CD4-positive, alpha-beta T cell (primary cell): ENCODE measurements at regions not wholly inside any gene's neighbourhood (a gene's known extent, or its start where the extent isn't known, plus 50 kb on each side); places are given as distances from the start of the nearest gene placed in this dataset.

ENCODE experiments used
- ATAC-seq: fragments of 200-7000 bp; cut with Tn5 transposase; one replicate; pipeline ENCODE4 v1.10.0; 2022; ENCODE audit warnings: mild to moderate bottlenecking; ENCODE audit not compliant: poor library complexity
- CTCF ChIA-PET: fragments of 350-600 bp; sonication (Branson Sonifier 250); formaldehyde crosslinking; loops from one replicate; lab custom pipeline; 2021; ENCODE audit warnings: antibody characterized with exemption, inconsistent platforms; lab: Charles Lee
- POLR2A ChIA-PET: fragments of 350-600 bp; sonication (Branson Sonifier 250); formaldehyde crosslinking; loops from one replicate; lab custom pipeline; 2021; ENCODE audit warnings: antibody characterized with exemption, inconsistent platforms; lab: Charles Lee
- DNase-seq, 14 experiments: peaks; one replicate each; pipeline ENCODE4 v3.0.0-alpha.2; 2013 to 2020; ENCODE audit warnings: mixed read lengths in 2 of 14
- H3K27ac ChIP-seq, 2 donors: one replicate each; pipeline versions ENCODE4 v1.5.1 to v1.7.0; 2013; ENCODE audit warnings: low read length in 2 of 2, low read depth in 1 of 2, mild to moderate bottlenecking in 1 of 2
- H3K27me3 ChIP-seq, 2 experiments: 1 replicate in 1 of 2; 2 replicates in 1 of 2; pipeline versions ENCODE4 v1.6.1 to v1.7.0; 2013; ENCODE audit warnings: low read length in 2 of 2, control low read depth in 1 of 2, mild to moderate bottlenecking in 1 of 2, moderate library complexity in 1 of 2; ENCODE audit not compliant: insufficient read depth in 2 of 2, control insufficient read depth in 1 of 2
- H3K36me3 ChIP-seq: one replicate; pipeline ENCODE4 v1.6.1; 2013; ENCODE audit warnings: low read length, control low read depth; ENCODE audit not compliant: insufficient read depth
- H3K4me1 ChIP-seq: one replicate; pipeline ENCODE4 v1.6.1; 2013; ENCODE audit warnings: low read length, control low read depth; ENCODE audit not compliant: insufficient read depth
- H3K4me3 ChIP-seq: one replicate; pipeline ENCODE4 v1.5.1; 2013; ENCODE audit warnings: mild to moderate bottlenecking, low read length, moderate library complexity
- H3K9me3 ChIP-seq, 2 experiments: 1 replicate in 1 of 2; 2 replicates in 1 of 2; pipeline versions ENCODE4 v1.6.1 to v1.7.0; 2013; ENCODE audit warnings: low read length in 2 of 2, mild to moderate bottlenecking in 2 of 2, control low read depth in 1 of 2, moderate library complexity in 1 of 2; ENCODE audit not compliant: control insufficient read depth in 1 of 2, insufficient read depth in 1 of 2
- H3K27ac Mint-ChIP-seq: one replicate; pipeline ENCODE4 v1.8.0; 2020; ENCODE audit warnings: mixed read lengths
- H3K27me3 Mint-ChIP-seq: one replicate; pipeline ENCODE4 v1.8.0; 2021; ENCODE audit warnings: mixed read lengths
- H3K36me3 Mint-ChIP-seq: one replicate; pipeline ENCODE4 v1.8.0; 2021; ENCODE audit warnings: low read depth, mixed read lengths
- H3K4me1 Mint-ChIP-seq: one replicate; pipeline ENCODE4 v1.8.0; 2021; ENCODE audit warnings: low read depth, mixed read lengths
- H3K4me3 Mint-ChIP-seq: one replicate; pipeline ENCODE4 v1.8.0; 2020; ENCODE audit warnings: mild to moderate bottlenecking, mixed read lengths
- H3K9me3 Mint-ChIP-seq: one replicate; pipeline ENCODE4 v1.8.0; 2020; ENCODE audit warnings: mixed read lengths
- intact Hi-C, 2 experiments: fragments of 100-400 bp; cut with DNase I in 1 of 2; cut with micrococcal nuclease in 1 of 2; formaldehyde crosslinking; loops; one replicate each; pipeline versions ENCODE4 v1.15.1 to v1.9.0; 2023 to 2025; cut with DNase I, micrococcal nuclease
- TF ChIP-seq, protein P1 (sequence below): fragments of 200-600 bp; IDR thresholded peaks from one replicate; pipeline ENCODE4 v1.8.0; 2022; ENCODE audit warnings: antibody characterized with exemption, mild to moderate bottlenecking

- no peak for ATAC-seq
- Mint-ChIP-seq H3K27me3 (no peaks in the 10 kb centered on the region), H3K4me3 (no peak overlapping the region), H3K36me3 (no peaks in the 10 kb centered on the region), H3K9me3 (peaks cover 8% of the 10 kb centered on the region), H3K4me1 (no peaks in the 10 kb centered on the region), H3K27ac (no peak overlapping the region)
- ChIA-PET CTCF (no interaction called here), POLR2A (no interaction called here)
- Histone ChIP-seq H3K27me3 (no peaks in the 10 kb centered on the region), H3K9me3 (no peaks in the 10 kb centered on the region), H3K36me3 (no peaks in the 10 kb centered on the region), H3K27ac (no peak overlapping the region), H3K4me1 (no peaks in the 10 kb centered on the region), H3K4me3 (no peak overlapping the region)
- TF ChIP-seq, protein P1, sequence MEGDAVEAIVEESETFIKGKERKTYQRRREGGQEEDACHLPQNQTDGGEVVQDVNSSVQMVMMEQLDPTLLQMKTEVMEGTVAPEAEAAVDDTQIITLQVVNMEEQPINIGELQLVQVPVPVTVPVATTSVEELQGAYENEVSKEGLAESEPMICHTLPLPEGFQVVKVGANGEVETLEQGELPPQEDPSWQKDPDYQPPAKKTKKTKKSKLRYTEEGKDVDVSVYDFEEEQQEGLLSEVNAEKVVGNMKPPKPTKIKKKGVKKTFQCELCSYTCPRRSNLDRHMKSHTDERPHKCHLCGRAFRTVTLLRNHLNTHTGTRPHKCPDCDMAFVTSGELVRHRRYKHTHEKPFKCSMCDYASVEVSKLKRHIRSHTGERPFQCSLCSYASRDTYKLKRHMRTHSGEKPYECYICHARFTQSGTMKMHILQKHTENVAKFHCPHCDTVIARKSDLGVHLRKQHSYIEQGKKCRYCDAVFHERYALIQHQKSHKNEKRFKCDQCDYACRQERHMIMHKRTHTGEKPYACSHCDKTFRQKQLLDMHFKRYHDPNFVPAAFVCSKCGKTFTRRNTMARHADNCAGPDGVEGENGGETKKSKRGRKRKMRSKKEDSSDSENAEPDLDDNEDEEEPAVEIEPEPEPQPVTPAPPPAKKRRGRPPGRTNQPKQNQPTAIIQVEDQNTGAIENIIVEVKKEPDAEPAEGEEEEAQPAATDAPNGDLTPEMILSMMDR, result no peak
- no peak for DNase-seq
- intact Hi-C loops, result no loop called here
Observed at GRCh38 chr12:82593143-82593542, 93.6 kb upstream of the TMTC2 start.

DNA sequence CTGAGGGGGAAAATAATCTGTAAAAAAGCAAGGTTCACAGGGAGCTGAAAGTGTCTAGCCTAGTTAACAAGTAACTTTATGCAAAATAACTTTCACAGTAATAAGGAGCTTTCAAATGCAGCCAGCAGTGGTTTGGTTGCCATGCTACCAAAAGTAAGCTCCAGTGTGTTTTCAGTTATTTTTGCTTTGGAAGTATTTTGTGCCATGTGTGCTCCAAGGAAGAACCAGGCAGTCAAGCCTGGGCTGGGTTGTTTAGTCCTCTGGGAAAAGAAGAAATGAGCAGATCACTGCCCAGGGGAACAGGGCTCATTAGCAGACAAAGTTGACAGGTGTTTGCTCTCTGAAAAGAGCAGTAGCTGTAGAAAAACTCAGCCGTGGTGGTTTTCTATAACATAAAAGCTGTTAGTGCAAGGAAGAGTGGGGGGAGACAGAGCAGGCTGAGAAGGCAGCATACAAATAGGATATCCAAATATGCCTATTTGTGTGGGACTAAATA, 92.8 kb upstream of the TMTC2 start:
- H3K4me3 ChIP-seq, result no peak overlapping the region
- H3K27me3 ChIP-seq, result no peaks in the 10 kb centered on the region
- Mint-ChIP-seq H3K4me3 (no peak overlapping the region), H3K4me1 (no peaks in the 10 kb centered on the region), H3K36me3 (no peaks in the 10 kb centered on the region), H3K27me3 (no peaks in the 10 kb centered on the region), H3K27ac (no peak overlapping the region), H3K9me3 (peaks cover 8% of the 10 kb centered on the region)
- ATAC-seq, result no peak
- DNase-seq, result no peak
- ChIA-PET POLR2A (no interaction called here), CTCF (no interaction called here)
- H3K4me1 ChIP-seq, result no peaks in the 10 kb centered on the region
- intact Hi-C loops, result no loop called here
- TF ChIP-seq, protein P1, result no peak
- H3K9me3 ChIP-seq, result no peaks in the 10 kb centered on the region
- no peaks in the 10 kb centered on the region for H3K36me3 ChIP-seq
- H3K27ac ChIP-seq, result no peak overlapping the region

- Histone ChIP-seq H3K27ac (no peak overlapping the region), H3K27me3 (no peaks in the 10 kb centered on the region), H3K4me3 (no peak overlapping the region), H3K9me3 (no peaks in the 10 kb centered on the region), H3K4me1 (no peaks in the 10 kb centered on the region), H3K36me3 (no peaks in the 10 kb centered on the region)
- Mint-ChIP-seq H3K27ac (no peak overlapping the region), H3K9me3 (peaks cover 8% of the 10 kb centered on the region), H3K36me3 (no peaks in the 10 kb centered on the region), H3K27me3 (no peaks in the 10 kb centered on the region), H3K4me3 (no peak overlapping the region), H3K4me1 (no peaks in the 10 kb centered on the region)
- TF ChIP-seq, protein P1, result no peak
- DNase-seq, result no peak
- CTCF ChIA-PET, result no interaction called here
- POLR2A ChIA-PET, result no interaction called here
- intact Hi-C loops, result no loop called here
- ATAC-seq, result no peak
Observed at GRCh38 chr12:82595941-82596340, 90.8 kb upstream of the TMTC2 start.
